ENCODE measurements at regions not wholly inside any gene's neighbourhood (a gene's known extent, or its start where the extent isn't known, plus 50 kb on each side); places are given as distances from the start of the nearest gene placed in this dataset.
"Not testable (repeated sequence)": the region's sequence is repeated elsewhere in the genome, so short reads cannot be mapped to it uniquely, and the experiment has no call there.

- peaks cover 0 to 13% (median 0%) of the 10 kb centered on the region in 3 donors for H3K36me3 Mint-ChIP-seq
- H3K9me3 Mint-ChIP-seq = peaks cover 2 to 32% (median 13%) of the 10 kb centered on the region in 9 donors
- no peak for DNase-seq
- no peak for ATAC-seq
- no peak overlapping the region for H3K4me3 Mint-ChIP-seq
- H3K27ac Mint-ChIP-seq = no peak overlapping the region
- H3K4me1 Mint-ChIP-seq = no peaks in the 10 kb centered on the region
- POLR2A ChIA-PET = no interaction called here
- H3K27me3 Mint-ChIP-seq = no peaks in the 10 kb centered on the region
Measured at GRCh38 chr6:19175023-19175422, 662.1 kb upstream of the ID4 start.

GRCh38 chr6:19180348-19181072 lies 656.7 kb upstream of the ID4 start:
- Mint-ChIP-seq H3K36me3 (peaks cover 0 to 5% (median 0%) of the 10 kb centered on the region in 3 donors), H3K4me1 (no peaks in the 10 kb centered on the region), H3K4me3 (no peak overlapping the region), H3K27me3 (no peaks in the 10 kb centered on the region), H3K27ac (no peak overlapping the region), H3K9me3 (peaks cover 9 to 41% (median 21%) of the 10 kb centered on the region in 9 donors)
- ATAC-seq = no peak
- POLR2A ChIA-PET = no interaction called here
- DNase-seq = no peak

GRCh38 chr6:19181211-19181610 lies 656.0 kb upstream of the ID4 start:
- Mint-ChIP-seq H3K27me3 (no peaks in the 10 kb centered on the region), H3K27ac (no peak overlapping the region)

GRCh38 chr6:19193624-19194023 lies 643.5 kb upstream of the ID4 start:
- no peaks in the 10 kb centered on the region for H3K36me3 Mint-ChIP-seq
- no peaks in the 10 kb centered on the region for H3K27me3 Mint-ChIP-seq
- peaks cover 2 to 27% (median 9%) of the 10 kb centered on the region in 9 donors for H3K9me3 Mint-ChIP-seq
- H3K4me3 Mint-ChIP-seq = no peak overlapping the region
- DNase-seq = no peak
- no peak for ATAC-seq
- POLR2A ChIA-PET = no interaction called here
- no peaks in the 10 kb centered on the region for H3K4me1 Mint-ChIP-seq
- no peak overlapping the region for H3K27ac Mint-ChIP-seq

More at GRCh38 chr6:19181211-19181610, 656.0 kb upstream of the ID4 start:
- H3K4me3 Mint-ChIP-seq = no peak overlapping the region
- H3K4me1 Mint-ChIP-seq = no peaks in the 10 kb centered on the region
- H3K9me3 Mint-ChIP-seq = peaks cover 9 to 41% (median 21%) of the 10 kb centered on the region in 9 donors
- DNase-seq (no peak), ATAC-seq (no peak)
- H3K36me3 Mint-ChIP-seq = peaks cover 0 to 5% (median 0%) of the 10 kb centered on the region in 3 donors
- POLR2A ChIA-PET = no interaction called here

- Mint-ChIP-seq H3K36me3 (peaks cover 0 to 7% (median 0%) of the 10 kb centered on the region in 3 donors), H3K9me3 (peaks cover 8 to 42% (median 13%) of the 10 kb centered on the region in 9 donors), H3K4me3 (no peak overlapping the region), H3K27ac (no peak overlapping the region), H3K27me3 (no peaks in the 10 kb centered on the region), H3K4me1 (no peaks in the 10 kb centered on the region)
- no peak for DNase-seq
- ATAC-seq = no peak
- POLR2A ChIA-PET = no interaction called here
Measured at GRCh38 chr6:19204445-19204844, 632.7 kb upstream of the ID4 start.

GRCh38 chr6:19205076-19205475 lies 632.1 kb upstream of the ID4 start:
- no peaks in the 10 kb centered on the region for H3K27me3 Mint-ChIP-seq
- no peak overlapping the region for H3K4me3 Mint-ChIP-seq
- H3K27ac Mint-ChIP-seq = no peak overlapping the region
- no peaks in the 10 kb centered on the region for H3K4me1 Mint-ChIP-seq
- peaks cover 8 to 40% (median 15%) of the 10 kb centered on the region in 9 donors for H3K9me3 Mint-ChIP-seq
- peaks cover 0 to 7% (median 0%) of the 10 kb centered on the region in 3 donors for H3K36me3 Mint-ChIP-seq
- DNase-seq (no peak), ATAC-seq (no peak)
- POLR2A ChIA-PET = no interaction called here

GRCh38 chr6:19209202-19209601 lies 628.0 kb upstream of the ID4 start:
- no peak for DNase-seq
- Mint-ChIP-seq H3K27me3 (no peaks in the 10 kb centered on the region), H3K9me3 (peaks cover 3 to 34% (median 6%) of the 10 kb centered on the region in 9 donors), H3K36me3 (no peaks in the 10 kb centered on the region), H3K27ac (no peak overlapping the region), H3K4me3 (no peak overlapping the region), H3K4me1 (no peaks in the 10 kb centered on the region)
- POLR2A ChIA-PET = no interaction called here
- ATAC-seq = no peak

GRCh38 chr6:19210849-19211590 lies 626.1 kb upstream of the ID4 start:
- DNase-seq = peak in 1 of 10 donors; percentile 63
- Mint-ChIP-seq H3K9me3 (peaks cover 2 to 29% (median 6%) of the 10 kb centered on the region in 9 donors), H3K4me1 (no peaks in the 10 kb centered on the region), H3K36me3 (no peaks in the 10 kb centered on the region), H3K4me3 (no peak overlapping the region), H3K27me3 (no peaks in the 10 kb centered on the region), H3K27ac (no peak overlapping the region)
- POLR2A ChIA-PET = no interaction called here
- no peak for ATAC-seq

GRCh38 chr6:19214231-19214630 lies 622.9 kb upstream of the ID4 start:
- peaks cover 2 to 29% (median 6%) of the 10 kb centered on the region in 9 donors for H3K9me3 Mint-ChIP-seq
- POLR2A ChIA-PET = no interaction called here
- no peak for DNase-seq
- H3K36me3 Mint-ChIP-seq = no peaks in the 10 kb centered on the region
- no peak for ATAC-seq
- no peak overlapping the region for H3K4me3 Mint-ChIP-seq
- H3K27ac Mint-ChIP-seq = no peak overlapping the region
- no peaks in the 10 kb centered on the region for H3K27me3 Mint-ChIP-seq
- H3K4me1 Mint-ChIP-seq = no peaks in the 10 kb centered on the region

- peaks cover 0 to 12% (median 3%) of the 10 kb centered on the region in 9 donors for H3K9me3 Mint-ChIP-seq
- H3K4me1 Mint-ChIP-seq = no peaks in the 10 kb centered on the region
- H3K36me3 Mint-ChIP-seq = no peaks in the 10 kb centered on the region
- H3K27ac Mint-ChIP-seq = no peak overlapping the region
- DNase-seq = no peak
- H3K27me3 Mint-ChIP-seq = no peaks in the 10 kb centered on the region
- H3K4me3 Mint-ChIP-seq = no peak overlapping the region
- POLR2A ChIA-PET = no interaction called here
- ATAC-seq = no peak
Measured at GRCh38 chr6:19219931-19220330, 617.2 kb upstream of the ID4 start.

GRCh38 chr6:19231878-19232561 lies 605.1 kb upstream of the ID4 start:
- Mint-ChIP-seq H3K27ac (no peak overlapping the region), H3K4me1 (no peaks in the 10 kb centered on the region), H3K4me3 (no peak overlapping the region), H3K27me3 (peaks cover 0 to 2% (median 0%) of the 10 kb centered on the region in 5 donors), H3K9me3 (peaks cover under 1 to 38% (median 11%) of the 10 kb centered on the region in 9 donors), H3K36me3 (no peaks in the 10 kb centered on the region)
- ATAC-seq = no peak
- POLR2A ChIA-PET = no interaction called here
- DNase-seq = no peak

- Mint-ChIP-seq H3K9me3 (peaks cover 12 to 81% (median 41%) of the 10 kb centered on the region in 9 donors), H3K27ac (no peak overlapping the region), H3K4me1 (no peaks in the 10 kb centered on the region), H3K36me3 (peaks cover 0 to 19% (median 3%) of the 10 kb centered on the region in 3 donors), H3K4me3 (no peak overlapping the region), H3K27me3 (no peaks in the 10 kb centered on the region)
- POLR2A ChIA-PET = no interaction called here
- ATAC-seq = no peak
- no peak for DNase-seq
Measured at GRCh38 chr6:19245656-19246055, 591.5 kb upstream of the ID4 start.

- H3K27ac Mint-ChIP-seq, POLR2A ChIA-PET, H3K27me3 Mint-ChIP-seq, ATAC-seq, H3K4me1 Mint-ChIP-seq, DNase-seq, H3K4me3 Mint-ChIP-seq: not testable (repeated sequence)
- Mint-ChIP-seq H3K9me3 (peaks cover 6 to 75% (median 38%) of the 10 kb centered on the region in 9 donors), H3K36me3 (peaks cover 0 to 19% (median 3%) of the 10 kb centered on the region in 3 donors)
Measured at GRCh38 chr6:19247181-19247580, 590.0 kb upstream of the ID4 start.
